ENCODE measurements at regions not wholly inside any gene's neighbourhood (a gene's known extent, or its start where the extent isn't known, plus 50 kb on each side); places are given as distances from the start of the nearest gene placed in this dataset.

DNA sequence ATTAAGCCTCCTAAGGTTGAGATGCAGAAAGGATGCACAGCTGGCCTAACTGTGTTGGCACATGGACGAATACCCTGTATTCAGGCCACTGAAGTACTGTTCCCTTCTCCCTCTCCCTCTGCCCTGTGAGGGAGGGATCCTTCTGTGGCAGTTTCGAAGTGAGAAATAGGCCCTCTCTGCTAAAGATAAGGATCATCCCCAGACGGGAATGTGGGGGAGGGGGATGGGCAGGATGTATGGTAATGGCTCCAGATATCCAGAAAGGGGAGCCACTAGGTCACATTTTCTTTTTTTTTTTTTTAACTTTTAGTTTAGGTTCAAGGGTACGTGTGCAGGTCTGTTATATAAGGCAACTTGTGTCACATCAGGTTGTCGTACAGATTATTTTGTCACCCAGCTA lies 463.1 kb downstream of the TBL1XR1 start:
- no peak for DNase-seq

- DNase-seq: no peak
Measured at GRCh38 chr3:176724394-176724759, 472.9 kb downstream of the TBL1XR1 start.

GRCh38 chr3:176723758-176724393 lies 473.4 kb downstream of the TBL1XR1 start:
- no peak for DNase-seq

- DNase-seq: no peak
Measured at GRCh38 chr3:176714034-176714433, 483.2 kb downstream of the TBL1XR1 start.

GRCh38 chr3:176712191-176712590 lies 485.1 kb downstream of the TBL1XR1 start:
- DNase-seq: no peak

DNA sequence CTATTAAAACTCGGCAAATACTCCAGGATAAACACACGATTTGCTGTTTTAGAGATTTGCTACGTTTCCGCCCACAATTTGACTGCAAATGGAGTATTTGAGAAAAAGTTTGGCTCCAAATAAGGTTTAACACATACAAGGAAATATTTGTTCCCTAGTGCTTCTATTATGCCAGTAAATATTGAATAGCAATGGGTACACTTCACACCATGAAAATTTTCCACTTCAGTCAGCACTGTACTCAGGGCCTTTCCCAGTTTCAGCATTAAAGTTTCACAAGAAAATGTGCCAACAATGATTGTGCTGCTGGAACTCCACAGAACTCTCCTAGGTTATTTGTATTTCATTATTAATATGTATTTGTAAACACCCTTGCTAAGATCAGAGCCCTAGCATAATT lies 498.0 kb downstream of the TBL1XR1 start:
- DNase-seq: no peak

DNA sequence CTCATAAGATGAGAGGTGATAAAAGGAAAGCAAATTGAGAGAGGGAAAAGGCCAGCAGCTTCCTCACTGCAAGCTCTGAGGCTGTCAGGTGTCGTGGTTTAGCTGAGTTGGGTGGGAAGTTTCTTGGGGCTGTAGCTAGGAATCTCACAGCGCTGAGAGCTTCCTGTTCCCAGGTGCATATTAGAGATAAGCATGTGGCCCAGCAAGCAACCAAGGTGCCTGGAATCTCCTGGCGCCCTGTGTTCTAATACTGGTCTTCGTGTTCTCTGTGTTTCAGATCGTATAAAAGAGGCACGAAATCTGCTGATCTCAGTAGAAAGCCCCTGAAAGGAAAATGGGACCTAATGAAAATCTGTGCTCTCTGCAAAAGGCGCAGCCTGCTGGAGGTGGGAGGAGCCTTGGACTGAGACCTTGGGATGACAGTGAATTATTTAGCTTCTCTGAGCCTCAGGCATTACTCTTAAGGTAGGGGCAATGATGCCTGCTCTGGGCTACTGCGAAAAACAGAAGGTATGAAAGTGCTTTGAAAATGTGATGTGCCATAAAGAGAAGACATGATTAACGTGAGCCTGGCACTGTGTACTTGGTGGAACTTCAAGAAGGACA lies 499.9 kb downstream of the TBL1XR1 start:
- DNase-seq: no peak

GRCh38 chr3:176696816-176697215 lies 500.5 kb downstream of the TBL1XR1 start:
- DNase-seq: no peak

GRCh38 chr3:176692966-176693785 lies 504.1 kb downstream of the TBL1XR1 start:
- no peak for DNase-seq

DNA sequence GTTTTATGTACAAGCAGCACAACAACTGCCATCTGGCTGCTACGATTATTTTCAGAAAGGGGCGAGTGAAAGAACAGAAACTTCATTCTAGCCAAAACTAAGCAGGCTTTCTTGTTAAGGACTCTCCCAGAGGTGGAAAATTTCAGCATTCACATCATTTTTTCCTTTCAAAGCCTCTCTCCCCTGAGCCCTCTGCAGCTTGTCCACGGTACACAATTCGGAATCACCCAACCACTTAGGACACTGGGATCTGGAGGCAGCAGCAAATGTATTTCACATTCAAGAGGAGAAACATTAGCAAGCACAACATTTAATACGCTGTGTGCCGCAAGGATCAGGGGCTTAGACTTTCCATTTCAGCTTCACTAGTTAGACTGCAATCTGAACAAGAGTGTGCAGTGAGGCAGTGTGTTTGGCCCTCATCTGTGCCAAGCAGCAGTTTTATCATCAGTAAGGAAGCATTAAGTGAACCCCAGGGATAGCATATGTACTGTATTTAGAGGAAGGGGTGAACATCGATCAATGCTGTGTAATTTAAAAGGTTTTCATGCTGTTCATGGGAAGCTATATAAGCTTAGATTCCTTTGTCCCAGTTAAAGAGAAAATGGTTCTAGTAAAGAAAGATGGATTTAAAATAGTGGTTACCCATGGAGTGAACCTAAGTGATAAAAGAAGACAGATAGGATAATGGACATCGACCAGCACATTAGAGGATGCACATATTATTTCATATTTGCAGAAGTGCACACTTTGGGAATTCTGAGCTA lies 504.9 kb downstream of the TBL1XR1 start:
- DNase-seq: no peak

- DNase-seq: no peak
Measured at GRCh38 chr3:176690083-176690869, 507.0 kb downstream of the TBL1XR1 start.

DNA sequence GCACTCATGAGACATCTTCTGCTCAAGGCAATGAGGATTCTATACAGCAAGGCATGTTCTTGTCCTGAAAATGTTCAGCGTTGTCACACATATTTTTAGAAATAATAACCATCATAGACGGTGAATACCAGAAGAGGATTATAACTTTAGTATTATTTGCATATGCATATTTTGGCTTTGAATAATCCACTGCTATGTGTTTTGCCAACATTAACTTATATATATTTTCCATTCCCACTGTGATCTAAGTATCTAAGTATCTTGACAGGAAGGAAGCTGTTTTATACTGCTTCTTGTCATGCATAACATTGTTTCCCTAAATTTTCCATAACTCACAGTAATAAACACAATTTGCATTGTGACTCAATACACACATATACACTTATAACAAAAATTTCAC lies 509.5 kb downstream of the TBL1XR1 start:
- no peak for DNase-seq

DNA sequence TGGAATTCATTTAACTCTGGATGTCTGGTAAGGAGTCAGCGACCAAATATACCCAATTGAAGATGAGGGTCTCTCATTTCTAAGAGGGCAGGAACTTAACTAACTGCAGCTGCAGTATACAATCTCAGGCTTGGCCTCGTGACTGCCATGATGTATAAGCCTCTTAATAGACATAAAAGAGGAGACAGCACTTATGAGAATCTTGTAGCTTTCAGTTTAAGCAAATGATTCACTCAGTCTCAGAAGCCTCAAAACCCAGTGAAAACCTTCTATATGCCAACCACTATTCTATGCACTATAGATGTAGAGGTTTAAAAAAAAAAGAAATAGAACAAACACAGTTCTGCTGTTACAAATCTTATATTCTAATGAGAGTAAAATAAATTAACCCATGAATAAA lies 513.9 kb downstream of the TBL1XR1 start:
- no peak for DNase-seq

DNA sequence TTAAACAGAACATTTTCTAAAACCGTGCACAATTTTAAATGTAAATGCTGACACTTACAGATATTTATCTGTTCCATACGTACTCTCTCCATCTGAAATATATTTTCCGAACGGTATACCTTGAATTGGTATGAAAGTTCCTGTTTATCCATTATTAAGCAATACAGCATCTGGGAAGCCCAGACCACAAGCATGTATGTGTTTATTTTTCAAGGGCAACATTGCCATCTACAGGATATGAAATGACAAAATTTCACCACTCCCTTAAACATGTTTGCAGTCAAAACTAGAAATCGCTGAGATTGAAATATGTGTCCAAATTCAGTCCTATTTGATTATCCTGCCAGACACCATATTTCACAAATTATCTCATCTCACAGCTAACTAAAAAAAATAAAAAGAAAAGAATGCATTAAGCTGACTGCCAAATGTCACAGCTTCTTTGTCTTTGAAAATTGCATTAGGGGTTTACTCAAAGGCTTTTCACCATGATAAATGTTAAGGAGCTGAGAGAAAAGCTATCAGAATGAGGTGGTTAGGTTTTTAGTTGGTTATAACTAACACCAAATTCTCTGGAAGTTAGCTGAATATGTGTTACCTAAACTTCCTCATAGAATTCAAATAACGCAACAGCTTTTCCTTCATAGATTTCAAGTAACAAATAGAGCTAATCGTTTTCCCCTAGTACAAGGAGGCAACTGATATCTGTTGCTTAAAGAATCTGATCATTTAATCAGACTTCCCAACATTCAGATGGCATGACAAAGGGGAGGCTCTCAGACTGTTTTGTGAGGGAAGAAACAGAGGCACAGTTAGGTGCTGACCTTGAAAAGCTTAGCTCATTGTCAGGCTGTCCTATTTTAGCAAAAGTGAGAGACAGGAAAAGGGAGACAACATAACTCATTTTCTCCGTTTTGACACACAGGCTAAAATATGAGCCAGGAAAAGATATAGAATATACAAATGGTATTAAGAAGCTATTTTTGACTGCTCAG lies 533.1 kb downstream of the TBL1XR1 start:
- peak in 2 of 58 donors; percentile 42 to 54 for DNase-seq

DNA sequence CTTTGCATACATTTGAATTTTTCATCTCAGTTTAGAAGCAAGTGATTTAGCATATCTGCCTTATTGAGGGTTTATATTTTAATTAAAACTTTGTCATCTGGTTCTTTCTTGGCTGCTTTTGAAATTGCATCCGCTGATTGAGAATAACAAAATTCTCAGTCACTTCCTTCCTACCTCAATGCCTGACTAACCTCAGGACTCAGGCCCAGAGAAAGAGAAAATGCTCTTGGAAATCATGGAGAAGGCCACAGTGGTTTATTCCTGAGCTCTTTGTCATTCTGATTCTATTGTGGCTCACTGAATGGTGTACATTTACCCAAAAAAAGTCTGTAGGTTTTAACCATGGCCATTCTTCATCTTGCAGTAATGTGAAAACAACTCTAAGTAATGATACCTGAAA lies 533.9 kb downstream of the TBL1XR1 start:
- DNase-seq: no peak

DNA sequence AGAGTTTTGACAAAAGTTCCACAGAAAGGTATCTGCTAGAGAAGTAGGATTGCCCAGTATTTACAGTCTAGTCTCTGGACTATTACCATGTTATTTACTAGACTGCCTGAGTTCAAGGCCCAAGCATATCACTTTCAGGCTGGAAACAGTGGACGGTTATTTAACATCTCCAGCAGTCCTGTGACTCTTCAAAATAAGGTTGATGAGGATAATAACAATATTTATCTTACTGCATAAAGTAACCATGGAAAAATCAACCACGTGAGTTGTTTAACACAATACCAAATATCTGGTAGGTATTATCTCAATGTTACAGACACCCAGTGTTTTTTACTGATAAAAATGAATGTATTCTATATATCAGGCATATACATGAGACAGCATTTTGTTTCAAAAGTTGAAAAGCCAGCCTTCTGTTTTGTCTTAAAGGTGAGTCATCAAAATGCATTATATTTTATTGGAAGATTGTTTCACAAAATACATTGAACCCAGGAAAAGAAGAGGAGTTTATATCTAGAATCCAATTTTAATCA lies 535.8 kb downstream of the TBL1XR1 start:
- DNase-seq: no peak

DNA sequence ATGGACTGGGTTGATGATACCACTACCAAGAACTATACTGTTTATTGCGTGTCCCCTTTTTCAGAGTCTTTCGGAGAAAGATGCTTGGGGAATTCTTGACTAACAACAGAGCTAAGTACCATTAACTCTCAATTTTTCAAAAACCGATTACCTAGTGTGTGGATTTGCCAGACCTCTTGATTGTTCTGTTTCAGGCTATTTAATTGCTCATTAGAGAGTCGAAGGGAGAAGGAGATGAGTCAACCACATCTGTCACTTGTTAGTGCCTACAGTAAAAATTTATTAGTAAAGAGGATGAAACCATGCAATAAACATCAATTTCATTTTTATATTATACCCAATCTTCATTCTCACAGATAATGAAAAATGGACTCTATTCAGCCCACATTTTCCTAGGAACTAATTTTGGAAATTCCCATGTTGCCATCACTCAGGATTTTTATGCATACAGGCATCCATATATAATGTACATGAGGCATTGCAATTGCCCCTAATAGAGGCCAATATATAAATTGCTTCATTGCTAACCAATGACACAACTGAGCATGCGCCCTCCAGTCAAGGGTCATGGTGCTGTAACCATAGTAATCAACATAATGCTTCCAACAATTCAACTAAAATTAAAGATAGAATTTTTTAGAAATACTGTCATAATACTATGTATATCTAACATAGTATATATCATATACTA lies 541.7 kb downstream of the TBL1XR1 start:
- DNase-seq: no peak

DNA sequence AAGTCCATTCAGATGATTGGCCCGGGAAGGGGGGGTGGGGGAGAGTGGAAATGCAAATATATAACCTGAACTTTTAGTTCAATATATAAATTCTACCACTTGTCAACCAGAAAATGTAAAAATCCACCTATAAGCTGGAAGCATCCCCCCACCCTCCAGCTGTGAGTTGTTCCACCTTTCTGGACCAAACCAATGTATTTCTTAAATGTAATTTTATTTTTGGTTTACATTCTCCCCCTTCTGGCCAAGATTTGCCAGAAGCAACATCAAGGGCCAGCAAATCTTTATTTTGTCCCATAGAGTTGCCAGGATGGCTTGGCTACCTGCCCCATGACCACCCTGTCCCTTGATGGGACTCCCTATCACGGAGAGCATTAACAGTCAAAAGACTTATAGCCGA lies 545.7 kb downstream of the TBL1XR1 start:
- DNase-seq: no peak

GRCh38 chr3:176650478-176650877 lies 546.8 kb downstream of the TBL1XR1 start:
- DNase-seq: no peak
